ENCODE measurements at regions not wholly inside any gene's neighbourhood (a gene's known extent, or its start where the extent isn't known, plus 50 kb on each side); places are given as distances from the start of the nearest gene placed in this dataset.

DNA sequence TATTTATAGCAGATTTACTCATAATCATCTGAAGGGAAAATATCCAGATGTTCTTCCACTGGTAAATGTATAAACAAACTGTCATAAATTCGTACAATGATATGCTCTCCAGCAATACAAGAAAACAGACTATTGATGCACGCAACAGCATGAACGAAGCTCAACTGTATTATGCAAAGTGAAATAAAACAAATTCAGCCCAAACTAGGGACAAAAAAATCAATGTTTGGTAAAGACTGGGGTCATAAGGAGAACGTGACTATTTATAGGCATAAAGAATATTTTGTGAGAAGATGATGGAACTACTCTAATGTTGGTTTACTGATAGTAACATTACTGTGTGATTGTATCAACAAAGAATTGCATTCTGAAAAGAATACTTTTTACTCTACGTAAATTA lies 1276.7 kb upstream of the DDX18 start:
- TF ChIP-seq CTCF (IDR thresholded peaks at IDR 0.05 in 4 of 5, conservative IDR thresholded peaks at IDR 0.05 in 1 of 5) (no peak), POLR2A (IDR thresholded peaks at IDR 0.05) (no peak)
